Inferior parietal cortex (tissue), 1 donor: ENCODE measurements at regions not wholly inside any gene's neighbourhood (a gene's known extent, or its start where the extent isn't known, plus 50 kb on each side); places are given as distances from the start of the nearest gene placed in this dataset.

Source experiments
- DNase-seq: peaks from one replicate; pipeline ENCODE4 v3.0.0-alpha.2; 2016; ENCODE audit errors: extremely low spot score

GRCh38 chr9:129343424-129344375, 165.6 kb upstream of the IER5L start:
- no peak for DNase-seq

GRCh38 chr9:129342591-129343423, 164.7 kb upstream of the IER5L start:
- no peak for DNase-seq

- DNase-seq = no peak
These were observed 163.9 kb upstream of the IER5L start for GRCh38 chr9:129341987-129342348.

GRCh38 chr9:129341171-129341986, 163.3 kb upstream of the IER5L start:
- DNase-seq = no peak

- DNase-seq = no peak
These were observed 162.5 kb upstream of the IER5L start for GRCh38 chr9:129340427-129341170.

- no peak for DNase-seq
These were observed 161.6 kb upstream of the IER5L start for GRCh38 chr9:129339539-129340157.

- DNase-seq = no peak
These were observed 160.8 kb upstream of the IER5L start for GRCh38 chr9:129338724-129339430.

- DNase-seq = no peak
These were observed 159.5 kb upstream of the IER5L start for GRCh38 chr9:129337336-129338140.

GRCh38 chr9:129336601-129337331, 158.7 kb upstream of the IER5L start:
- DNase-seq = peak; percentile 47

GRCh38 chr9:129336130-129336528, 158.1 kb upstream of the IER5L start:
- DNase-seq = no peak

GRCh38 chr9:129335464-129336129, 157.5 kb upstream of the IER5L start:
- DNase-seq = no peak

- DNase-seq = peak; percentile 39
These were observed 156.3 kb upstream of the IER5L start for GRCh38 chr9:129334105-129334935.

GRCh38 chr9:129333617-129334104, 155.6 kb upstream of the IER5L start:
- no peak for DNase-seq

GRCh38 chr9:129332581-129332980, 154.5 kb upstream of the IER5L start:
- DNase-seq = no peak

GRCh38 chr9:129331772-129332500, 153.9 kb upstream of the IER5L start:
- no peak for DNase-seq

- DNase-seq = no peak
These were observed 153.4 kb upstream of the IER5L start for GRCh38 chr9:129331493-129331765.
